Nephron (organoid): ENCODE measurements at regions not wholly inside any gene's neighbourhood (a gene's known extent, or its start where the extent isn't known, plus 50 kb on each side); places are given as distances from the start of the nearest gene placed in this dataset.

Experiments
- H3K27ac Mint-ChIP-seq, 3 experiments: 2 replicates each; pipeline ENCODE4 v1.8.0; 2020; ENCODE audit warnings: mixed read lengths in 3 of 3, mild to moderate bottlenecking in 2 of 3, moderate library complexity in 1 of 3
- H3K27me3 Mint-ChIP-seq: 2 replicates; pipeline ENCODE4 v1.8.0; 2021; ENCODE audit warnings: low read depth, mild to moderate bottlenecking, moderate library complexity, mixed read lengths
- H3K36me3 Mint-ChIP-seq: 2 replicates; pipeline ENCODE4 v1.8.0; 2020; ENCODE audit warnings: low read depth, mixed read lengths
- H3K4me1 Mint-ChIP-seq: 2 replicates; pipeline ENCODE4 v1.8.0; 2020; ENCODE audit warnings: mixed read lengths
- H3K4me3 Mint-ChIP-seq, 3 experiments: 2 replicates each; pipeline ENCODE4 v1.8.0; 2020; ENCODE audit warnings: mild to moderate bottlenecking in 3 of 3, mixed read lengths in 3 of 3, moderate library complexity in 2 of 3
- H3K9me3 Mint-ChIP-seq: 2 replicates; pipeline ENCODE4 v1.8.0; 2020; ENCODE audit warnings: mixed read lengths
- TF ChIP-seq, protein P1 (sequence below), 3 experiments: fragments of 200-600 bp; sonication (generic); IDR thresholded peaks; one replicate each; pipeline ENCODE4 v1.5.0; 2021; ENCODE audit warnings: antibody characterized with exemption in 3 of 3; ENCODE audit not compliant: unreplicated experiment in 3 of 3

GRCh38 chr14:61174441-61174891 is 106.7 kb downstream of the TMEM30B start:
- peaks cover 11% of the 10 kb centered on the region for H3K27me3 Mint-ChIP-seq

DNA sequence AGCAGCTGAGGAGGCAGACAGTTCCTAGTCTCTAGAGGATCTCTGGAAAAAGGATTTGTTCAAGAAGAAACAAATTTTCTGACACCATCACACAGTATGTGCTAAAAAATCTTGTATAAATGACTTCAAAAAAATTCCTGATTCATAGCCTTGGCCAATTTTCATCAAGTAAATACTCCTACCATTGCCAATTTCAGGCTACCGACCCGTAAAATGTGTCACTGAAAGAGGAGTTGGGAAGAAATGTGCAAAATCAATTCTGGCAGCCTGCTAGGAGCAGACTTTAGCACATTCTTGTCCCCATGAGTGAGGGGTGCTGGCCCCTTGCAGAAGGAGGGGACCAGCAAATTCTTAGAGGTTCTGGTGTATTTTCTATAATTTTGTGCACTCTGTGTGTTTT is 109.4 kb downstream of the TMEM30B start:
- peak overlapping the region in 2 of 3 experiments; percentile 45 to 61 for H3K27ac Mint-ChIP-seq
- TF ChIP-seq, protein P1, sequence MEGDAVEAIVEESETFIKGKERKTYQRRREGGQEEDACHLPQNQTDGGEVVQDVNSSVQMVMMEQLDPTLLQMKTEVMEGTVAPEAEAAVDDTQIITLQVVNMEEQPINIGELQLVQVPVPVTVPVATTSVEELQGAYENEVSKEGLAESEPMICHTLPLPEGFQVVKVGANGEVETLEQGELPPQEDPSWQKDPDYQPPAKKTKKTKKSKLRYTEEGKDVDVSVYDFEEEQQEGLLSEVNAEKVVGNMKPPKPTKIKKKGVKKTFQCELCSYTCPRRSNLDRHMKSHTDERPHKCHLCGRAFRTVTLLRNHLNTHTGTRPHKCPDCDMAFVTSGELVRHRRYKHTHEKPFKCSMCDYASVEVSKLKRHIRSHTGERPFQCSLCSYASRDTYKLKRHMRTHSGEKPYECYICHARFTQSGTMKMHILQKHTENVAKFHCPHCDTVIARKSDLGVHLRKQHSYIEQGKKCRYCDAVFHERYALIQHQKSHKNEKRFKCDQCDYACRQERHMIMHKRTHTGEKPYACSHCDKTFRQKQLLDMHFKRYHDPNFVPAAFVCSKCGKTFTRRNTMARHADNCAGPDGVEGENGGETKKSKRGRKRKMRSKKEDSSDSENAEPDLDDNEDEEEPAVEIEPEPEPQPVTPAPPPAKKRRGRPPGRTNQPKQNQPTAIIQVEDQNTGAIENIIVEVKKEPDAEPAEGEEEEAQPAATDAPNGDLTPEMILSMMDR (IDR thresholded peaks at IDR 0.05; ENCODE audit: unreplicated experiment in 3 of 3) = no peak
- peaks cover 4% of the 10 kb centered on the region for H3K9me3 Mint-ChIP-seq
- H3K27me3 Mint-ChIP-seq = peaks cover 5% of the 10 kb centered on the region
- no peaks in the 10 kb centered on the region for H3K36me3 Mint-ChIP-seq
- H3K4me1 Mint-ChIP-seq = peaks cover 18% of the 10 kb centered on the region
- no peak overlapping the region for H3K4me3 Mint-ChIP-seq

More at GRCh38 chr14:61174441-61174891, 106.7 kb downstream of the TMEM30B start:
- TF ChIP-seq, protein P1 (IDR thresholded peaks at IDR 0.05; ENCODE audit: unreplicated experiment in 3 of 3) = no peak
- H3K4me3 Mint-ChIP-seq = no peak overlapping the region
- peaks cover 33% of the 10 kb centered on the region for H3K4me1 Mint-ChIP-seq
- no peaks in the 10 kb centered on the region for H3K36me3 Mint-ChIP-seq
- peak overlapping the region in 2 of 3 experiments; percentile 16 to 54 for H3K27ac Mint-ChIP-seq
- H3K9me3 Mint-ChIP-seq = peaks cover 2% of the 10 kb centered on the region

DNA sequence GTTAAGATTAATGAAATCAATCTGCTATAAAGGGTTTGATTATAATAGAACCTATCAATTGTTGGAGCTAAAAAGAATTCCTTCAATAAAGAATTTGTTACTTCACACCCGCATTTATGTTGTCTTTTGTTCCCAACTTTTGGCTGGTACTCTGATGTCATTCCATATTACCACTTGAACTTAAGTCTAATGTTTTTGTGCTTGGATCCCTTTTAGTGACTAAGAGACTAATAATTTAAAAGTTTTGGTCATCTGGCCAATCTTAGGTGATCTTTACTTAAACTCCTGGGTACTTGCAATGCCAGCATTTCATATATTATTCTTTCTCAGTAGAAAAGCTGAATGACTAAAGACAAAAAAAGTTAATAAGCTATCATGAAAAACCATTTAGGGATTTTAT is 113.0 kb downstream of the TMEM30B start:
- no peak overlapping the region for H3K27ac Mint-ChIP-seq

DNA sequence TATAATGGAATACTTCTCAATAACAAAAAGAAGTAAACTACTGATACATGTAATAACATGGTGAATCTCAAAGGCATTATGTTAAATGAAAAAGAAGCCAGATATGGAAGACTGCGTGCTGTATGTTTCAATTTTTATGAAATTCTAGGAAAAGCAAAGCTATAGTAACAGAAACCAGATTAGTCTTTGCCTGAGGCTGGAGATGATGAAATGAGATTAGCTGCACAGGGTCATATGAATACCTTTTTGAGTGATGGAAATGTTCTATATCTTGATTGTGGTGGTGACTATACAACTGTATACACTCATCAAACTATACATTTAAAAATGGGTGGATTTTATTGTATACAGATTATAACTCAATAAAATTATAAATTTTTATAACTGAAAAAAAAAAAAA is 113.5 kb downstream of the TMEM30B start:
- Mint-ChIP-seq H3K9me3 (peaks cover 19% of the 10 kb centered on the region), H3K4me3 (no peak overlapping the region), H3K36me3 (no peaks in the 10 kb centered on the region), H3K27ac (no peak overlapping the region), H3K4me1 (peaks cover 8% of the 10 kb centered on the region), H3K27me3 (no peaks in the 10 kb centered on the region)
- TF ChIP-seq, protein P1 (IDR thresholded peaks at IDR 0.05; ENCODE audit: unreplicated experiment in 3 of 3) = no peak

More for the DNA sequence above, 113.0 kb downstream of the TMEM30B start:
- H3K27me3 Mint-ChIP-seq = no peaks in the 10 kb centered on the region
- peaks cover 8% of the 10 kb centered on the region for H3K4me1 Mint-ChIP-seq
- peaks cover 19% of the 10 kb centered on the region for H3K9me3 Mint-ChIP-seq
- H3K36me3 Mint-ChIP-seq = no peaks in the 10 kb centered on the region
- TF ChIP-seq, protein P1 (IDR thresholded peaks at IDR 0.05; ENCODE audit: unreplicated experiment in 3 of 3) = no peak
- no peak overlapping the region for H3K4me3 Mint-ChIP-seq

DNA sequence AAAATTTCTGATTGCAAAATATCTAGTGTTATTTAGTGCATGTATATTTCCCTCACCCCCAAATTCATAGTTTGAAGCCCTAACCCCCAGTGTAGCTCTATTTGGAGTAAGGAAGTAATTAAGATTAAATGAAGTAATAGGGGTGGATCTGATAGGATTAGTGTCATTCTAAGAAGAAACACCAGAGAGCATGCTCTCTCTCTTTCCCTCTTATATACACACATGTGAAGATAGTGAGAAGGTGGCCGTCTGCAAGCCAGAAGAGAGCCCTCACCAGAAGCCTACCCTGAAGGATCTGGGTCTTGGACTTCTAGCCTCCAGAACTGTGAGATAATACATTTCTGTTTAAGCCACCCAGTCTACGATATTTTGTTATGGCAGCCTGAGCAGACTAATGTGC is 120.3 kb downstream of the TMEM30B start:
- TF ChIP-seq, protein P1 (IDR thresholded peaks at IDR 0.05; ENCODE audit: unreplicated experiment in 3 of 3) = no peak
- peak overlapping the region in 2 of 3 experiments; percentile 5 to 63 for H3K27ac Mint-ChIP-seq
- H3K36me3 Mint-ChIP-seq = no peaks in the 10 kb centered on the region
- H3K27me3 Mint-ChIP-seq = no peaks in the 10 kb centered on the region
- peak overlapping the region in 1 of 3 experiments; percentile 6 for H3K4me3 Mint-ChIP-seq
- H3K9me3 Mint-ChIP-seq = peaks cover 21% of the 10 kb centered on the region
- peaks cover 27% of the 10 kb centered on the region for H3K4me1 Mint-ChIP-seq

DNA sequence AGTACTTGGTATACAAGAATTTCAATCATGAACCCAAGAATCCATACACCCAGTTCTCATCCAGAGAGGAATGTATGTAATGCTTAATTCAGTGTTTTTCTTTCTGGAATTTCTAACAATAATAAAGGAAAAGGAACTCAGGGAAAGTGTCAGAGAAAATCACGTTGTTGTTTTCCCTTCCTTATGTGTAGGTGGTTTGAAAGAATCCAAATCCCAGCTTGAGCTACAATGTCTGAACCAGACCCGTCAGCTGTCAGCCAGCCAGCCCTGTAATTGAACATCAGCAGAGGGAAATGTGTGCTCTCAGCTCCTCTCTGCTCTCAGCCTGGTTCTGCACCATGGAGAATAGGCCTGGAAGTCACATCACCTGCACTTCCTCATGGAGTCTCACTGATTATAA is 126.5 kb downstream of the TMEM30B start:
- Mint-ChIP-seq H3K27me3 (no peaks in the 10 kb centered on the region), H3K9me3 (no peaks in the 10 kb centered on the region), H3K4me3 (no peak overlapping the region), H3K36me3 (no peaks in the 10 kb centered on the region), H3K27ac (peak overlapping the region; percentile 88 to 95 (median 92)), H3K4me1 (peaks cover 57% of the 10 kb centered on the region)
- TF ChIP-seq, protein P1 (IDR thresholded peaks at IDR 0.05; ENCODE audit: unreplicated experiment in 3 of 3) = no peak
